Mesenchymal stem cell (in vitro differentiated cells and primary cell): ENCODE measurements at regions not wholly inside any gene's neighbourhood (a gene's known extent, or its start where the extent isn't known, plus 50 kb on each side); places are given as distances from the start of the nearest gene placed in this dataset.

Source experiments
- DNase-seq: peaks from one replicate; pipeline ENCODE4 v3.0.0-alpha.2; 2013
- H2AFZ ChIP-seq: one replicate; pipeline ENCODE4 v1.6.1; 2013; ENCODE audit warnings: low read depth, mild to moderate bottlenecking, control low read depth, inconsistent platforms, low read length, moderate library complexity
- H2AK5ac ChIP-seq: 2 replicates; pipeline ENCODE4 v1.6.1; 2013; ENCODE audit warnings: low read length, moderate library complexity, mild to moderate bottlenecking, inconsistent platforms; ENCODE audit not compliant: severe bottlenecking
- H2BK120ac ChIP-seq: one replicate; pipeline ENCODE4 v1.6.1; 2013; ENCODE audit warnings: low read depth, mild to moderate bottlenecking, inconsistent platforms, low read length, moderate library complexity
- H2BK12ac ChIP-seq, 2 experiments: one replicate each; pipeline ENCODE4 v1.6.1; 2013; ENCODE audit warnings: inconsistent platforms in 2 of 2, low read length in 2 of 2, mild to moderate bottlenecking in 2 of 2, moderate library complexity in 2 of 2, control low read depth in 1 of 2
- H2BK15ac ChIP-seq: one replicate; pipeline ENCODE4 v1.6.1; 2013; ENCODE audit warnings: mild to moderate bottlenecking, low read depth, inconsistent platforms; ENCODE audit not compliant: poor library complexity, severe bottlenecking
- H2BK5ac ChIP-seq: 2 replicates; pipeline ENCODE4 v1.6.1; 2013; ENCODE audit warnings: low read depth, mild to moderate bottlenecking, low read length, control low read depth, inconsistent platforms; ENCODE audit not compliant: poor library complexity, severe bottlenecking
- H3K14ac ChIP-seq, 2 experiments: one replicate each; pipeline ENCODE4 v1.6.1; 2013; ENCODE audit warnings: inconsistent platforms in 2 of 2, low read length in 2 of 2, control low read depth in 1 of 2, mild to moderate bottlenecking in 1 of 2, moderate library complexity in 1 of 2
- H3K18ac ChIP-seq, 2 experiments: one replicate each; pipeline ENCODE4 v1.6.1; 2013; ENCODE audit warnings: inconsistent platforms in 2 of 2, low read length in 2 of 2, control low read depth in 1 of 2, low read depth in 1 of 2, mild to moderate bottlenecking in 1 of 2
- H3K23ac ChIP-seq, 2 experiments: one replicate each; pipeline ENCODE4 v1.6.1; 2013; ENCODE audit warnings: inconsistent platforms in 2 of 2, low read length in 2 of 2, mild to moderate bottlenecking in 2 of 2, moderate library complexity in 2 of 2, control low read depth in 1 of 2
- H3K27ac ChIP-seq: 2 replicates; pipeline ENCODE4 v1.5.1; 2013; ENCODE audit warnings: mild to moderate bottlenecking, moderate library complexity, low read length, control low read depth, inconsistent platforms; ENCODE audit not compliant: poor library complexity, severe bottlenecking
- H3K27me3 ChIP-seq, 2 experiments: 2 replicates each; pipeline versions ENCODE4 v1.6.1 to v1.7.0; 2013; ENCODE audit warnings: low read length in 2 of 2, mild to moderate bottlenecking in 2 of 2, moderate library complexity in 2 of 2, control low read depth in 1 of 2, inconsistent platforms in 1 of 2; ENCODE audit not compliant: control insufficient read depth in 1 of 2, insufficient read depth in 1 of 2
- H3K36me3 ChIP-seq, 2 experiments: 2 replicates each; pipeline versions ENCODE4 v1.6.1 to v1.7.0; 2013; ENCODE audit warnings: low read length in 2 of 2, control low read depth in 1 of 2, inconsistent platforms in 1 of 2, low read depth in 1 of 2, mild to moderate bottlenecking in 1 of 2; ENCODE audit not compliant: insufficient read depth in 2 of 2, control insufficient read depth in 1 of 2
- H3K4ac ChIP-seq, 2 experiments: one replicate each; pipeline ENCODE4 v1.6.1; 2013; ENCODE audit warnings: inconsistent platforms in 2 of 2, low read length in 2 of 2, mild to moderate bottlenecking in 2 of 2, moderate library complexity in 2 of 2, control low read depth in 1 of 2, low read depth in 1 of 2
- H3K4me1 ChIP-seq: 2 replicates; pipeline ENCODE4 v1.6.1; 2013; ENCODE audit warnings: low read depth, low read length, control low read depth; ENCODE audit not compliant: control insufficient read depth, insufficient read depth
- H3K4me2 ChIP-seq: 2 replicates; pipeline ENCODE4 v1.6.1; 2013; ENCODE audit warnings: low read length, mild to moderate bottlenecking, inconsistent platforms; ENCODE audit not compliant: poor library complexity, severe bottlenecking
- H3K4me3 ChIP-seq, 2 experiments: 2 replicates each; pipeline versions ENCODE4 v1.5.1 to v1.7.0; 2013; ENCODE audit warnings: low read length in 2 of 2, mild to moderate bottlenecking in 2 of 2, control low read depth in 1 of 2, low read depth in 1 of 2; ENCODE audit not compliant: insufficient read depth in 1 of 2
- H3K79me1 ChIP-seq: replicated peaks from 2 replicates; pipeline ENCODE4 v1.6.1; 2013; ENCODE audit warnings: mild to moderate bottlenecking, control low read depth, low read length, inconsistent platforms; ENCODE audit not compliant: poor library complexity, severe bottlenecking
- H3K9ac ChIP-seq: 2 replicates; pipeline ENCODE4 v1.7.0; 2013; ENCODE audit warnings: mild to moderate bottlenecking, low read length, moderate library complexity
- H3K9me3 ChIP-seq: 2 replicates; pipeline ENCODE4 v1.7.0; 2013; ENCODE audit warnings: mild to moderate bottlenecking, low read length; ENCODE audit not compliant: control insufficient read depth
- H4K8ac ChIP-seq: one replicate; pipeline ENCODE4 v1.6.1; 2013; ENCODE audit warnings: inconsistent platforms, mild to moderate bottlenecking, low read length, moderate library complexity
- H4K91ac ChIP-seq: one replicate; pipeline ENCODE4 v1.6.1; 2013; ENCODE audit warnings: mild to moderate bottlenecking, low read length, inconsistent platforms
- WGBS: methylation state at CpG from one replicate; pipeline ENCODE4 v1.1.7; 2013; ENCODE audit warnings: mixed read lengths; 5-methylcytosine and 5-hydroxymethylcytosine counted together

- H3K4me2 ChIP-seq: no peak overlapping the region
- H2BK12ac ChIP-seq: no peak overlapping the region
- H3K4ac ChIP-seq: no peak overlapping the region
- H3K23ac ChIP-seq: no peak overlapping the region
- H3K79me1 ChIP-seq: no peaks in the 10 kb centered on the region
- WGBS: 93% methylated on average over 1 of the region's 1 CpG
- no peak overlapping the region for H4K91ac ChIP-seq
- H3K9ac ChIP-seq: no peak overlapping the region
- H3K36me3 ChIP-seq: no peaks in the 10 kb centered on the region
- no peak overlapping the region for H3K27ac ChIP-seq
- no peak overlapping the region for H3K4me3 ChIP-seq
- no peaks in the 10 kb centered on the region for H3K27me3 ChIP-seq
- no peaks in the 10 kb centered on the region for H3K9me3 ChIP-seq
- H2BK5ac ChIP-seq: no peak overlapping the region
- H3K14ac ChIP-seq: no peak overlapping the region
- no peak overlapping the region for H2AK5ac ChIP-seq
- no peak for DNase-seq
- no peak overlapping the region for H3K18ac ChIP-seq
- H3K4me1 ChIP-seq: no peaks in the 10 kb centered on the region
- H4K8ac ChIP-seq: no peak overlapping the region
- H2AFZ ChIP-seq: no peak overlapping the region
- H2BK120ac ChIP-seq: no peak overlapping the region
- no peak overlapping the region for H2BK15ac ChIP-seq
Measured at GRCh38 chr5:153187503-153187902, 303.0 kb upstream of the GRIA1 start.

- Histone ChIP-seq H2BK12ac (no peak overlapping the region), H3K23ac (no peak overlapping the region), H3K27me3 (no peaks in the 10 kb centered on the region), H3K4me3 (no peak overlapping the region), H3K27ac (no peak overlapping the region), H2BK120ac (no peak overlapping the region), H3K18ac (no peak overlapping the region), H2BK15ac (no peak overlapping the region), H3K4me1 (no peaks in the 10 kb centered on the region), H3K4ac (no peak overlapping the region), H3K4me2 (no peak overlapping the region), H2AK5ac (no peak overlapping the region), H4K8ac (no peak overlapping the region), H3K9ac (no peak overlapping the region), H3K9me3 (no peaks in the 10 kb centered on the region), H3K79me1 (no peaks in the 10 kb centered on the region), H4K91ac (no peak overlapping the region), H2AFZ (no peak overlapping the region), H3K36me3 (no peaks in the 10 kb centered on the region), H3K14ac (no peak overlapping the region), H2BK5ac (no peak overlapping the region)
- 73% methylated on average over 3 of the region's 3 CpGs for WGBS
- no peak for DNase-seq
Measured at GRCh38 chr5:153206361-153206760, 284.1 kb upstream of the GRIA1 start.

- Histone ChIP-seq H2BK15ac (no peak overlapping the region), H2BK5ac (no peak overlapping the region), H2BK120ac (no peak overlapping the region), H4K8ac (no peak overlapping the region), H3K4me2 (no peak overlapping the region), H3K27me3 (no peaks in the 10 kb centered on the region), H3K4me1 (no peaks in the 10 kb centered on the region), H3K36me3 (no peaks in the 10 kb centered on the region), H3K4me3 (no peak overlapping the region), H3K9me3 (no peaks in the 10 kb centered on the region), H3K23ac (no peak overlapping the region), H2AFZ (no peak overlapping the region), H3K9ac (no peak overlapping the region), H3K27ac (no peak overlapping the region), H3K4ac (no peak overlapping the region), H2AK5ac (no peak overlapping the region), H3K14ac (no peak overlapping the region), H3K79me1 (no peaks in the 10 kb centered on the region), H4K91ac (no peak overlapping the region), H3K18ac (no peak overlapping the region), H2BK12ac (no peak overlapping the region)
- 100% methylated on average over 2 of the region's 3 CpGs for WGBS
- DNase-seq: no peak
Measured at GRCh38 chr5:153209016-153209415, 281.5 kb upstream of the GRIA1 start.

- no peaks in the 10 kb centered on the region for H3K4me1 ChIP-seq
- H3K9me3 ChIP-seq: no peaks in the 10 kb centered on the region
- H2BK5ac ChIP-seq: no peak overlapping the region
- H3K4me3 ChIP-seq: no peak overlapping the region
- no peak overlapping the region for H2AK5ac ChIP-seq
- no peak overlapping the region for H3K4me2 ChIP-seq
- H3K27me3 ChIP-seq: no peaks in the 10 kb centered on the region
- no peak overlapping the region for H3K4ac ChIP-seq
- H2BK12ac ChIP-seq: no peak overlapping the region
- no peak overlapping the region for H3K9ac ChIP-seq
- H3K18ac ChIP-seq: no peak overlapping the region
- H2BK120ac ChIP-seq: no peak overlapping the region
- WGBS: 97% methylated on average over 2 of the region's 2 CpGs
- no peak overlapping the region for H4K91ac ChIP-seq
- no peaks in the 10 kb centered on the region for H3K36me3 ChIP-seq
- no peaks in the 10 kb centered on the region for H3K79me1 ChIP-seq
- H3K14ac ChIP-seq: no peak overlapping the region
- H2AFZ ChIP-seq: no peak overlapping the region
- no peak overlapping the region for H3K23ac ChIP-seq
- H2BK15ac ChIP-seq: no peak overlapping the region
- H3K27ac ChIP-seq: no peak overlapping the region
- DNase-seq: no peak
- H4K8ac ChIP-seq: no peak overlapping the region
Measured at GRCh38 chr5:153209687-153210086, 280.8 kb upstream of the GRIA1 start.
